H1 (cell line): ENCODE measurements at regions not wholly inside any gene's neighbourhood (a gene's known extent, or its start where the extent isn't known, plus 50 kb on each side); places are given as distances from the start of the nearest gene placed in this dataset.

Experiments
- CTCF ChIA-PET: fragments of 300-600 bp; sonication (Branson Sonifier 250); formaldehyde crosslinking; loops from one replicate; lab custom pipeline; 2021; ENCODE audit not compliant: partially characterized antibody; lab: Charles Lee
- POLR2A ChIA-PET: fragments of 300-600 bp; sonication (Branson Sonifier 250); formaldehyde crosslinking; loops from one replicate; lab custom pipeline; 2021; ENCODE audit warnings: inconsistent platforms; ENCODE audit not compliant: partially characterized antibody; lab: Charles Lee
- DNase-seq, 2 experiments: peaks; one replicate each; pipeline versions ENCODE4 v3.0.0 to v3.0.0-alpha.2; 2010 to 2022; ENCODE audit warnings: low spot score in 2 of 2, low read depth in 1 of 2, mixed read lengths in 1 of 2
- FAIRE-seq: peaks from 2 replicates; lab custom pipeline; 2011; peaks lifted over from hg19 to GRCh38; lab: Jason Lieb, UNC
- H2AFZ ChIP-seq: 2 replicates; pipeline ENCODE4 v1.8.1; 2012; ENCODE audit warnings: low read length, inconsistent platforms
- H2AK5ac ChIP-seq: 2 replicates; pipeline ENCODE4 v1.6.1; 2013; ENCODE audit warnings: low read depth, low read length
- H2BK120ac ChIP-seq: replicated peaks from 2 replicates; pipeline ENCODE3; 2013; ENCODE audit warnings: low read depth, low read length, inconsistent platforms
- H2BK12ac ChIP-seq: 2 replicates; pipeline ENCODE4 v1.6.1; 2013; ENCODE audit warnings: low read depth, low read length
- H2BK15ac ChIP-seq: 2 replicates; pipeline ENCODE4 v1.6.1; 2013; ENCODE audit warnings: low read length
- H2BK20ac ChIP-seq: 2 replicates; pipeline ENCODE4 v1.6.1; 2013; ENCODE audit warnings: low read length
- H2BK5ac ChIP-seq: 2 replicates; pipeline ENCODE4 v1.6.1; 2013; ENCODE audit warnings: low read depth, low read length
- H3K14ac ChIP-seq: 2 replicates; pipeline ENCODE4 v1.6.1; 2013; ENCODE audit warnings: inconsistent platforms; ENCODE audit not compliant: insufficient read length
- H3K18ac ChIP-seq: 2 replicates; pipeline ENCODE4 v1.6.1; 2013; ENCODE audit warnings: low read length; ENCODE audit errors: extremely low read depth
- H3K23ac ChIP-seq: 2 replicates; pipeline ENCODE4 v1.6.1; 2013; ENCODE audit warnings: inconsistent platforms; ENCODE audit not compliant: insufficient read length
- H3K23me2 ChIP-seq: 2 replicates; pipeline ENCODE4 v1.6.1; 2013; ENCODE audit warnings: low read depth, low read length
- H3K27ac ChIP-seq: 2 replicates; pipeline ENCODE4 v1.6.1; 2011; ENCODE audit warnings: low read depth, low read length, inconsistent platforms
- H3K27me3 ChIP-seq, 4 experiments: replicated peaks in 1 of 4; 1 replicate in 1 of 4; 2 replicates in 3 of 4; pipeline versions ENCODE4 v1.6.1 to v1.8.1; 2011 to 2013; ENCODE audit warnings: low read length in 3 of 4, mild to moderate bottlenecking in 3 of 4, inconsistent platforms in 2 of 4, mixed read lengths in 2 of 4, moderate library complexity in 1 of 4; ENCODE audit not compliant: control insufficient read depth in 3 of 4, insufficient read depth in 3 of 4; ENCODE audit errors: extremely low read depth in 1 of 4
- H3K36me3 ChIP-seq, 4 experiments: 2 replicates each; pipeline versions ENCODE4 v1.6.1 to v1.8.1; 2011 to 2013; ENCODE audit warnings: mild to moderate bottlenecking in 4 of 4, low read length in 3 of 4, moderate library complexity in 2 of 4, control low read depth in 1 of 4, inconsistent platforms in 1 of 4; ENCODE audit not compliant: insufficient read depth in 4 of 4, control insufficient read depth in 2 of 4
- H3K4ac ChIP-seq: replicated peaks from 2 replicates; pipeline ENCODE3; 2013; ENCODE audit warnings: low read length, low read depth, mixed read lengths, inconsistent platforms; ENCODE audit not compliant: insufficient read length
- H3K4me1 ChIP-seq, 4 experiments: replicated peaks in 1 of 4; 1 replicate in 1 of 4; 2 replicates in 3 of 4; pipeline versions ENCODE4 v1.6.1 to v1.8.1; 2011 to 2013; ENCODE audit warnings: low read length in 3 of 4, inconsistent platforms in 2 of 4, mixed read lengths in 1 of 4; ENCODE audit not compliant: insufficient read depth in 4 of 4, control insufficient read depth in 3 of 4
- H3K4me2 ChIP-seq, 2 experiments: 2 replicates each; pipeline versions ENCODE4 v1.6.1 to v1.8.1; 2011 to 2013; ENCODE audit warnings: low read depth in 2 of 2, low read length in 2 of 2, control low read depth in 1 of 2, inconsistent platforms in 1 of 2, mild to moderate bottlenecking in 1 of 2; ENCODE audit not compliant: insufficient read depth in 1 of 2
- H3K4me3 ChIP-seq, 4 experiments: fragments of 200-600, 300-600 bp in 1 of 4; sonication (generic), shearing (Covaris generic), sonication (Bioruptor Twin) in 1 of 4; 2 replicates each; pipeline versions ENCODE4 v1.5.1 to v1.8.1; 2011 to 2016; ENCODE audit warnings: low read length in 4 of 4, low read depth in 3 of 4, control low read depth in 2 of 4, inconsistent platforms in 2 of 4, mild to moderate bottlenecking in 2 of 4, mixed read lengths in 1 of 4, moderate library complexity in 1 of 4; ENCODE audit not compliant: insufficient read depth in 2 of 4; ENCODE audit errors: extremely low read depth in 1 of 4
- H3K56ac ChIP-seq: replicated peaks from 2 replicates; pipeline ENCODE3; 2013; ENCODE audit warnings: low read depth, mild to moderate bottlenecking, mixed read lengths, low read length, inconsistent platforms; ENCODE audit not compliant: insufficient read length
- H3K79me1 ChIP-seq: 2 replicates; pipeline ENCODE4 v1.6.1; 2013; ENCODE audit warnings: low read depth, low read length, control low read depth
- H3K79me2 ChIP-seq, 2 experiments: 2 replicates each; pipeline versions ENCODE4 v1.6.1 to v1.8.1; 2012 to 2013; ENCODE audit warnings: low read length in 2 of 2, mild to moderate bottlenecking in 2 of 2, inconsistent platforms in 1 of 2; ENCODE audit not compliant: insufficient read depth in 2 of 2, control insufficient read depth in 1 of 2
- H3K9ac ChIP-seq, 4 experiments: replicated peaks in 1 of 4; 1 replicate in 1 of 4; 2 replicates in 3 of 4; pipeline versions ENCODE4 v1.6.1 to v1.8.1; 2011 to 2013; ENCODE audit warnings: low read depth in 3 of 4, low read length in 3 of 4, control low read depth in 2 of 4, mild to moderate bottlenecking in 2 of 4, moderate library complexity in 2 of 4, inconsistent platforms in 1 of 4; ENCODE audit errors: extremely low read depth in 1 of 4
- H3K9me3 ChIP-seq, 2 experiments: 2 replicates each; pipeline versions ENCODE4 v1.6.1 to v1.8.1; 2012 to 2013; ENCODE audit warnings: mild to moderate bottlenecking in 2 of 2, moderate library complexity in 2 of 2, control low read depth in 1 of 2, inconsistent platforms in 1 of 2, low read depth in 1 of 2, low read length in 1 of 2, mixed read lengths in 1 of 2; ENCODE audit not compliant: insufficient read depth in 2 of 2
- H4K20me1 ChIP-seq, 2 experiments: replicated peaks in 1 of 2; 2 replicates each; pipeline versions ENCODE3 to v1.8.1; 2011 to 2013; ENCODE audit warnings: inconsistent platforms in 2 of 2, low read length in 2 of 2, mild to moderate bottlenecking in 1 of 2; ENCODE audit not compliant: insufficient read depth in 2 of 2, control insufficient read depth in 1 of 2
- H4K5ac ChIP-seq: 2 replicates; pipeline ENCODE4 v1.6.1; 2013; ENCODE audit warnings: low read length, low read depth, mixed read lengths, inconsistent platforms; ENCODE audit not compliant: insufficient read length
- H4K8ac ChIP-seq: 2 replicates; pipeline ENCODE4 v1.8.0; 2013; ENCODE audit warnings: mild to moderate bottlenecking, moderate library complexity, low read length, inconsistent platforms; ENCODE audit not compliant: insufficient read depth; ENCODE audit errors: extremely low read depth
- H4K91ac ChIP-seq: replicated peaks from 2 replicates; pipeline ENCODE3; 2013; ENCODE audit warnings: low read length, mixed read lengths, inconsistent platforms; ENCODE audit not compliant: insufficient read length
- CBX5 ChIP-seq: fragments of 300-800, 300-1000 bp; sonication (generic); IDR thresholded peaks from 2 replicates; pipeline ENCODE4 v1.7.1; 2016; ENCODE audit warnings: antibody characterized with exemption, low read length, low read depth
- CTCF ChIP-seq, 3 experiments: IDR thresholded peaks; 1 replicate in 2 of 3; 2 replicates in 1 of 3; pipeline versions ENCODE4 v1.5.1 to v1.6.1; 2011; ENCODE audit warnings: low read length in 3 of 3, mild to moderate bottlenecking in 3 of 3, inconsistent platforms in 2 of 3, low read depth in 1 of 3, moderate library complexity in 1 of 3; ENCODE audit not compliant: insufficient read depth in 1 of 3; ENCODE audit errors: control extremely low read depth in 1 of 3
- EGR1 ChIP-seq: IDR thresholded peaks from 2 replicates; pipeline ENCODE4 v1.6.1; 2011; ENCODE audit warnings: low read depth, low read length, borderline replicate concordance
- EP300 ChIP-seq, 2 experiments: IDR thresholded peaks; 1 replicate in 1 of 2; 2 replicates in 1 of 2; pipeline ENCODE4 v1.6.1; 2011 to 2012; ENCODE audit warnings: low read depth in 2 of 2, low read length in 2 of 2, mild to moderate bottlenecking in 2 of 2, borderline replicate concordance in 1 of 2, inconsistent platforms in 1 of 2, moderate library complexity in 1 of 2
- EZH2 ChIP-seq: fragments of 200-600 bp; sonication (generic); IDR thresholded peaks from 2 replicates; pipeline ENCODE4 v1.7.1; 2012; ENCODE audit warnings: low read depth, mild to moderate bottlenecking, moderate library complexity, low read length, inconsistent platforms; ENCODE audit not compliant: severe bottlenecking
- HDAC2 ChIP-seq, 2 experiments: fragments of 300-600 bp in 1 of 2; sonication (generic) in 1 of 2; IDR thresholded peaks; 2 replicates each; pipeline ENCODE4 v1.6.1; 2011 to 2012; ENCODE audit warnings: low read depth in 2 of 2, low read length in 2 of 2, mild to moderate bottlenecking in 2 of 2, moderate library complexity in 2 of 2, borderline replicate concordance in 1 of 2, inconsistent platforms in 1 of 2
- JUND ChIP-seq: IDR thresholded peaks from 2 replicates; pipeline ENCODE4 v1.6.1; 2011; ENCODE audit warnings: mild to moderate bottlenecking, improper control_type of control experiment, low read length
- POU5F1 ChIP-seq: IDR thresholded peaks from 2 replicates; pipeline ENCODE4 v1.6.1; 2011; ENCODE audit warnings: low read depth, mild to moderate bottlenecking, low read length, moderate library complexity
- SIN3A ChIP-seq, 2 experiments: IDR thresholded peaks in 1 of 2; conservative IDR thresholded peaks in 1 of 2; 2 replicates each; pipeline ENCODE4 v1.6.1; 2011 to 2012; ENCODE audit warnings: low read length in 2 of 2, improper control_type of control experiment in 1 of 2, low read depth in 1 of 2, mild to moderate bottlenecking in 1 of 2
- TBP ChIP-seq: IDR thresholded peaks from 2 replicates; pipeline ENCODE4 v1.6.1; 2011; ENCODE audit warnings: low read depth, low read length, improper control_type of control experiment
- ZNF274 ChIP-seq: IDR thresholded peaks from 2 replicates; pipeline ENCODE4 v1.7.0; 2012; ENCODE audit warnings: low read length, borderline replicate concordance; ENCODE audit errors: extremely low read depth
- WGBS, 2 experiments: shearing (Covaris generic) in 1 of 2; methylation state at CpG; one replicate each; pipeline versions ENCODE4 v1.1.6 to v1.1.7; 2013 to 2015; ENCODE audit warnings: low lambda C conversion rate in 2 of 2, mixed read lengths in 2 of 2, inconsistent platforms in 1 of 2, low coverage in 1 of 2, missing lambda C conversion rate in 1 of 2; ENCODE audit not compliant: insufficient replicate concordance in 2 of 2, insufficient coverage in 1 of 2, insufficient read length in 1 of 2; ENCODE audit errors: extremely low coverage in 1 of 2, missing lambda C conversion rate in 1 of 2; 5-methylcytosine and 5-hydroxymethylcytosine counted together

- Histone ChIP-seq H2BK20ac (no peak overlapping the region), H2BK12ac (no peak overlapping the region), H3K14ac (no peak overlapping the region), H3K9me3 (no peaks in the 10 kb centered on the region), H3K4ac (no peak overlapping the region), H3K18ac (no peak overlapping the region), H3K4me2 (no peak overlapping the region), H2AFZ (peak overlapping the region; percentile 92; the same call in 1 of the 2 replicates), H3K23me2 (no peaks in the 10 kb centered on the region), H3K4me3 (no peak overlapping the region), H3K4me1 (peaks cover 0 to 4% (median 0%) of the 10 kb centered on the region in 4 experiments; a peak in 1 of 7 replicates), H2BK5ac (no peak overlapping the region), H4K20me1 (no peaks in the 10 kb centered on the region), H3K27me3 (no peaks in the 10 kb centered on the region), H2BK15ac (no peak overlapping the region), H2BK120ac (no peak overlapping the region), H3K9ac (no peak overlapping the region), H3K79me1 (no peaks in the 10 kb centered on the region), H4K8ac (no peak overlapping the region), H3K56ac (no peak overlapping the region), H3K36me3 (no peaks in the 10 kb centered on the region), H3K23ac (no peak overlapping the region), H3K27ac (no peak overlapping the region), H3K79me2 (no peaks in the 10 kb centered on the region), H4K5ac (no peak overlapping the region), H2AK5ac (no peak overlapping the region), H4K91ac (no peak overlapping the region)
- CTCF ChIA-PET = interaction anchor here (0.5 to 2.3 kb wide), 5 partner anchors 9 to 186 kb away, joined by 3 to 11 read pairs (median 6); no protein-coding TSS in a partner anchor
- DNase-seq (no peak), FAIRE-seq (peak; percentile 70)
- POLR2A ChIA-PET = interaction anchor here (0.6 kb wide), 1 partner anchor 629 kb away, joined by 5 read pairs; no protein-coding TSS in a partner anchor
- 83% methylated on average over 4 of the region's 4 CpGs; no CpG with 5 or more reads in 1 of the 2 experiments for WGBS, 2 experiments
- TF ChIP-seq TBP = no peak
- TF ChIP-seq EZH2 = no peak
- TF ChIP-seq EP300 (IDR thresholded peaks at IDR 0.05; ENCODE audit: borderline replicate concordance in 1 of 2, low read depth in 2 of 2, low read length in 2 of 2) = no peak
- no peak for TF ChIP-seq CTCF (IDR thresholded peaks at IDR 0.05; ENCODE audit: control extremely low read depth in 1 of 3, insufficient read depth in 1 of 3, low read depth in 1 of 3, low read length in 3 of 3)
- TF ChIP-seq POU5F1 = no peak
- TF ChIP-seq JUND = no peak
- TF ChIP-seq CBX5 = no peak
- no peak for TF ChIP-seq HDAC2 (IDR thresholded peaks at IDR 0.05; ENCODE audit: borderline replicate concordance in 1 of 2, low read depth in 2 of 2, low read length in 2 of 2)
- TF ChIP-seq SIN3A (conservative IDR thresholded peaks at IDR 0.05 in 1 of 2, IDR thresholded peaks at IDR 0.05 in 1 of 2; ENCODE audit: low read depth in 1 of 2, low read length in 2 of 2) = no peak
- TF ChIP-seq ZNF274 = no peak
- TF ChIP-seq EGR1 = no peak
Measured at GRCh38 chr21:15564907-15565306, 164.9 kb upstream of the USP25 start.
